Right cardiac atrium (tissue), 5 donors: ENCODE measurements at regions not wholly inside any gene's neighbourhood (a gene's known extent, or its start where the extent isn't known, plus 50 kb on each side); places are given as distances from the start of the nearest gene placed in this dataset.
"Not testable (repeated sequence)": the region's sequence is repeated elsewhere in the genome, so short reads cannot be mapped to it uniquely, and the experiment has no call there.

ENCODE experiments used
- ATAC-seq, 2 donors: fragments of 200-7000 bp; cut with Tn5 transposase; one replicate each; pipeline versions ENCODE4 v1.8.0 to v1.9.1; 2020; ENCODE audit warnings: moderate library complexity in 2 of 2, mild to moderate bottlenecking in 1 of 2
- DNase-seq, 3 donors: peaks; one replicate each; pipeline ENCODE4 v3.0.0-alpha.2; 2020
- H3K27ac ChIP-seq: one replicate; pipeline ENCODE4 v1.5.1; 2013; ENCODE audit warnings: mild to moderate bottlenecking, low read length, control low read depth, moderate library complexity
- H3K27me3 ChIP-seq: one replicate; pipeline ENCODE4 v1.6.1; 2013; ENCODE audit not compliant: control insufficient read depth, insufficient read depth
- H3K4me1 ChIP-seq: one replicate; pipeline ENCODE4 v1.6.1; 2013; ENCODE audit warnings: low read length; ENCODE audit not compliant: control insufficient read depth, insufficient read depth
- H3K4me3 ChIP-seq: one replicate; pipeline ENCODE4 v1.5.1; 2013; ENCODE audit warnings: low read length, control low read depth
- H3K9me3 ChIP-seq: one replicate; pipeline ENCODE4 v1.6.1; 2013; ENCODE audit warnings: low read length; ENCODE audit not compliant: control insufficient read depth
- WGBS: extraction: QIAGEN DNeasy Blood & Tissue Kit; methylation state at CpG from one replicate; pipeline ENCODE4 v1.1.7; 2013; 5-methylcytosine and 5-hydroxymethylcytosine counted together
- intact Hi-C, 4 donors: fragments of 100-400 bp; cut with DNase I; formaldehyde crosslinking; loops; one replicate each; pipeline versions ENCODE4 v1.11.0 to v1.14.0; 2022 to 2023
- donor health status: healthy with polysubstance abuse.
- donor health status: DM: no; HTN: yes; CAD: no.
- donor health status: DM: no; HTN: no; CAD: no.
- donor health status: DM: no; HTN: yes; CAD: no; lungs with severe emphysema.
- donor health status: DM: yes; HTN: yes; CAD: no.

- H3K4me3 ChIP-seq: no peak overlapping the region
- no peak overlapping the region for H3K27ac ChIP-seq
- no peaks in the 10 kb centered on the region for H3K9me3 ChIP-seq
- 15% methylated on average over 1 of the region's 1 CpG for WGBS
- DNase-seq: no peak
- intact Hi-C loops: no loop called here
- no peak for ATAC-seq
- no peaks in the 10 kb centered on the region for H3K27me3 ChIP-seq
- H3K4me1 ChIP-seq: no peaks in the 10 kb centered on the region
These were observed 336.6 kb upstream of the API5 start for GRCh38 chr11:42975180-42975529.

- no peaks in the 10 kb centered on the region for H3K9me3 ChIP-seq
- intact Hi-C loops: no loop called here
- DNase-seq (no peak), ATAC-seq (no peak)
- H3K27ac ChIP-seq: no peak overlapping the region
- H3K27me3 ChIP-seq: no peaks in the 10 kb centered on the region
- H3K4me3 ChIP-seq: no peak overlapping the region
- 33% methylated on average over 1 of the region's 1 CpG for WGBS
- no peaks in the 10 kb centered on the region for H3K4me1 ChIP-seq
These were observed 335.1 kb upstream of the API5 start for GRCh38 chr11:42976636-42977217.

- ATAC-seq (no peak), DNase-seq (no peak)
- Histone ChIP-seq H3K27ac (no peak overlapping the region), H3K9me3 (no peaks in the 10 kb centered on the region), H3K4me1 (no peaks in the 10 kb centered on the region), H3K27me3 (no peaks in the 10 kb centered on the region), H3K4me3 (no peak overlapping the region)
- WGBS: 56% methylated on average over 2 of the region's 2 CpGs
- intact Hi-C loops: no loop called here
These were observed 319.2 kb upstream of the API5 start for GRCh38 chr11:42992594-42992993.

- ATAC-seq (no peak), DNase-seq (no peak)
- Histone ChIP-seq H3K4me1 (no peaks in the 10 kb centered on the region), H3K27ac (no peak overlapping the region), H3K9me3 (no peaks in the 10 kb centered on the region), H3K4me3 (no peak overlapping the region), H3K27me3 (no peaks in the 10 kb centered on the region)
- intact Hi-C loops: no loop called here
- WGBS: 55% methylated on average over 9 of the region's 9 CpGs
These were observed 315.1 kb upstream of the API5 start for GRCh38 chr11:42996421-42997307.

- H3K4me3 ChIP-seq, H3K9me3 ChIP-seq, H3K27ac ChIP-seq, DNase-seq, intact Hi-C loops, ATAC-seq, H3K4me1 ChIP-seq, H3K27me3 ChIP-seq: not testable (repeated sequence)
- WGBS: 89% methylated on average over 10 of the region's 10 CpGs
These were observed 306.9 kb upstream of the API5 start for GRCh38 chr11:43004879-43005278.

- intact Hi-C loops: no loop called here
- WGBS: 53% methylated on average over 4 of the region's 4 CpGs
- H3K4me3 ChIP-seq: no peak overlapping the region
These were observed 301.8 kb upstream of the API5 start for GRCh38 chr11:43010042-43010441.

GRCh38 chr11:43012606-43013005, 299.2 kb upstream of the API5 start:
- Histone ChIP-seq H3K27ac (no peak overlapping the region), H3K9me3 (no peaks in the 10 kb centered on the region), H3K27me3 (no peaks in the 10 kb centered on the region), H3K4me3 (no peak overlapping the region), H3K4me1 (no peaks in the 10 kb centered on the region)
- DNase-seq: no peak
- intact Hi-C loops: no loop called here
- no peak for ATAC-seq
- WGBS: 73% methylated on average over 2 of the region's 2 CpGs

More at GRCh38 chr11:43010042-43010441, 301.8 kb upstream of the API5 start:
- ATAC-seq: no peak
- Histone ChIP-seq H3K27me3 (no peaks in the 10 kb centered on the region), H3K9me3 (no peaks in the 10 kb centered on the region), H3K4me1 (no peaks in the 10 kb centered on the region), H3K27ac (no peak overlapping the region)
- DNase-seq: no peak

- no peak overlapping the region for H3K27ac ChIP-seq
- H3K27me3 ChIP-seq: no peaks in the 10 kb centered on the region
- no peaks in the 10 kb centered on the region for H3K4me1 ChIP-seq
- DNase-seq (no peak), ATAC-seq (no peak)
- H3K4me3 ChIP-seq: no peak overlapping the region
- intact Hi-C loops: no loop called here
- no peaks in the 10 kb centered on the region for H3K9me3 ChIP-seq
These were observed 290.3 kb upstream of the API5 start for GRCh38 chr11:43021466-43021865.

GRCh38 chr11:43034341-43034740, 277.5 kb upstream of the API5 start:
- intact Hi-C loops: no loop called here
- Histone ChIP-seq H3K27ac (no peak overlapping the region), H3K27me3 (no peaks in the 10 kb centered on the region), H3K9me3 (no peaks in the 10 kb centered on the region), H3K4me1 (no peaks in the 10 kb centered on the region), H3K4me3 (no peak overlapping the region)
- ATAC-seq: no peak
- no peak for DNase-seq
- 79% methylated on average over 3 of the region's 3 CpGs for WGBS

- intact Hi-C loops: no loop called here
- H3K4me1 ChIP-seq: no peaks in the 10 kb centered on the region
- H3K27me3 ChIP-seq: no peaks in the 10 kb centered on the region
- no peak overlapping the region for H3K27ac ChIP-seq
- DNase-seq (no peak), ATAC-seq (no peak)
- H3K4me3 ChIP-seq: no peak overlapping the region
- 50% methylated on average over 3 of the region's 3 CpGs for WGBS
- H3K9me3 ChIP-seq: no peaks in the 10 kb centered on the region
These were observed 276.7 kb upstream of the API5 start for GRCh38 chr11:43035086-43035485.

GRCh38 chr11:43053638-43054412, 258.0 kb upstream of the API5 start:
- Histone ChIP-seq H3K9me3 (no peaks in the 10 kb centered on the region), H3K4me3 (no peak overlapping the region), H3K27ac (no peak overlapping the region), H3K27me3 (no peaks in the 10 kb centered on the region), H3K4me1 (no peaks in the 10 kb centered on the region)
- no peak for DNase-seq
- no peak for ATAC-seq
- WGBS: 33% methylated on average over 2 of the region's 2 CpGs
- intact Hi-C loops: no loop called here
